ENCODE measurements at regions not wholly inside any gene's neighbourhood (a gene's known extent, or its start where the extent isn't known, plus 50 kb on each side); places are given as distances from the start of the nearest gene placed in this dataset.
"Not testable (repeated sequence)": the region's sequence is repeated elsewhere in the genome, so short reads cannot be mapped to it uniquely, and the experiment has no call there.

- TF ChIP-seq, protein P1, sequence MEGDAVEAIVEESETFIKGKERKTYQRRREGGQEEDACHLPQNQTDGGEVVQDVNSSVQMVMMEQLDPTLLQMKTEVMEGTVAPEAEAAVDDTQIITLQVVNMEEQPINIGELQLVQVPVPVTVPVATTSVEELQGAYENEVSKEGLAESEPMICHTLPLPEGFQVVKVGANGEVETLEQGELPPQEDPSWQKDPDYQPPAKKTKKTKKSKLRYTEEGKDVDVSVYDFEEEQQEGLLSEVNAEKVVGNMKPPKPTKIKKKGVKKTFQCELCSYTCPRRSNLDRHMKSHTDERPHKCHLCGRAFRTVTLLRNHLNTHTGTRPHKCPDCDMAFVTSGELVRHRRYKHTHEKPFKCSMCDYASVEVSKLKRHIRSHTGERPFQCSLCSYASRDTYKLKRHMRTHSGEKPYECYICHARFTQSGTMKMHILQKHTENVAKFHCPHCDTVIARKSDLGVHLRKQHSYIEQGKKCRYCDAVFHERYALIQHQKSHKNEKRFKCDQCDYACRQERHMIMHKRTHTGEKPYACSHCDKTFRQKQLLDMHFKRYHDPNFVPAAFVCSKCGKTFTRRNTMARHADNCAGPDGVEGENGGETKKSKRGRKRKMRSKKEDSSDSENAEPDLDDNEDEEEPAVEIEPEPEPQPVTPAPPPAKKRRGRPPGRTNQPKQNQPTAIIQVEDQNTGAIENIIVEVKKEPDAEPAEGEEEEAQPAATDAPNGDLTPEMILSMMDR (conservative IDR thresholded peaks at IDR 0.05; ENCODE audit: low read depth, low read length) = not testable (repeated sequence)
- not testable (repeated sequence) for TF ChIP-seq MXI1 (IDR thresholded peaks at IDR 0.05; ENCODE audit: borderline replicate concordance, low read depth, low read length); POLR2A (IDR thresholded peaks at IDR 0.05; ENCODE audit: low read depth, low read length); RFX5 (IDR thresholded peaks at IDR 0.05; ENCODE audit: low read depth, low read length); BHLHE40 (IDR thresholded peaks at IDR 0.05; ENCODE audit: low read depth, low read length); MAZ (IDR thresholded peaks at IDR 0.05; ENCODE audit: borderline replicate concordance, low read depth, low read length); FOS (IDR thresholded peaks at IDR 0.05; ENCODE audit: low read depth, low read length); CEBPB (IDR thresholded peaks at IDR 0.05; ENCODE audit: low read depth, low read length); RAD21 (IDR thresholded peaks at IDR 0.05; ENCODE audit: low read length)
- TF ChIP-seq, protein P2, sequence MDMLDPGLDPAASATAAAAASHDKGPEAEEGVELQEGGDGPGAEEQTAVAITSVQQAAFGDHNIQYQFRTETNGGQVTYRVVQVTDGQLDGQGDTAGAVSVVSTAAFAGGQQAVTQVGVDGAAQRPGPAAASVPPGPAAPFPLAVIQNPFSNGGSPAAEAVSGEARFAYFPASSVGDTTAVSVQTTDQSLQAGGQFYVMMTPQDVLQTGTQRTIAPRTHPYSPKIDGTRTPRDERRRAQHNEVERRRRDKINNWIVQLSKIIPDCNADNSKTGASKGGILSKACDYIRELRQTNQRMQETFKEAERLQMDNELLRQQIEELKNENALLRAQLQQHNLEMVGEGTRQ (IDR thresholded peaks at IDR 0.05; ENCODE audit: low read depth, low read length) = not testable (repeated sequence)
These were observed 296.6 kb upstream of the SFSWAP start for GRCh38 chr12:131414155-131414922.

Data from IMR-90 (cell line).